A549 (cell line): ENCODE measurements at regions not wholly inside any gene's neighbourhood (a gene's known extent, or its start where the extent isn't known, plus 50 kb on each side); places are given as distances from the start of the nearest gene placed in this dataset.

Experiments
- POLR2A ChIP-seq: IDR thresholded peaks from 2 replicates; pipeline ENCODE4 v1.6.1; 2012; ENCODE audit warnings: mild to moderate bottlenecking, low read length
- SMC3 ChIP-seq: fragments of >200 bp; sonication (Bioruptor Twin); formaldehyde crosslinking; IDR thresholded peaks from 3 replicates; pipeline ENCODE4 v1.6.1; 2018; ENCODE audit warnings: inconsistent platforms

- TF ChIP-seq POLR2A (no peak), SMC3 (no peak)
Observed at GRCh38 chr20:55561259-55561658, 444.1 kb downstream of the CBLN4 start.
